ENCODE measurements at regions not wholly inside any gene's neighbourhood (a gene's known extent, or its start where the extent isn't known, plus 50 kb on each side); places are given as distances from the start of the nearest gene placed in this dataset.

DNA sequence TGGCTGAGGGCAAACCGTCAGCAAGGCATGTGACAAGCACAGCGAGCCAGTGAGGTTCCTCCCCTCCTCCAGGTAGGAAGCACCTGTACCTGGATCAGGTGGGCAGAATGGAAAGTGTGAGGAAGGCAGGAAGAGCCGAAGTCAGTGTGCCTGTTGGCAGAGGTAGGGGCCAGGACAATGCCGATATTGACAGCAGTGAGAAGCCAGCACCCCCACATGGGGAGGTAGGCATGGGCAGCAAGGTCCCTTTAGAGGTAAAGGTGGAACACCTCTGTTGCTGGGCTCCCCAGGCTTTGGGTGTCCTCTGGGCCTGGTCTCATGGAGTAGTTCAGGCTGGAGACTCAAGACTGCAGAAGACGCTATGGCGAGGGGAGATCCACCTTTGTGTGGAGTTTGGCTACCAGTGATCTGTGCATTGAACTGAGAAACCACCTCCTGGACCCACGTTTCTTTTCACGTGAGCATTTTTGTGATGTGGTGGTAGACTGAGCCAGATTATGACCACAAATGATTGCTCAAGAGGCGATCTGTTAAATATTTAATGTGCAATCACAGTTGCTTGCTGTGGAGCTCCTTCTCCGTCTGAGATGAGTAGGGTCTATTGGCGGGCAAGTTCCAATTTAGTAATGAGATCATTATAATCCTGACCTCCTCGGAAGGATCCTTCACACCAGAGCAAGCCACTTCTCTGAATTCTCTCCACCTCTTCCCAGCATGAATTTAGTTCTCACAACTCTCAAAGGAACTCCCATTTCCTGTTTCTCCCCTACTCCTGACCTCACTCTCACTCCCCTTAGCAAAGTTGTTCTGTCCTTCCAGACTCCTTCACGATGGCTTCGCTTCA is 174.8 kb downstream of the CDH26 start:
- no peaks in the 10 kb centered on the region for H4K20me1 ChIP-seq (ENCODE audit: insufficient read depth, low read length)
- H3K9me3 ChIP-seq (ENCODE audit: insufficient read depth, low read depth, low read length): no peaks in the 10 kb centered on the region
- peaks cover 13% of the 10 kb centered on the region for H3K4me1 Mint-ChIP-seq (ENCODE audit: low read depth, unreplicated experiment)
- H3K4me2 ChIP-seq (ENCODE audit: low read length): no peak overlapping the region
- H3K36me3 Mint-ChIP-seq (ENCODE audit: low read depth, unreplicated experiment): no peaks in the 10 kb centered on the region
- H3K27me3 Mint-ChIP-seq (ENCODE audit: low read depth, unreplicated experiment): peaks cover 2% of the 10 kb centered on the region
- no peak overlapping the region for H3K4me3 ChIP-seq (ENCODE audit: insufficient read depth, low read depth, low read length)
- no peaks in the 10 kb centered on the region for H3K36me3 ChIP-seq (ENCODE audit: insufficient read depth, low read length)
- H3K79me2 ChIP-seq (ENCODE audit: insufficient read depth, low read length): no peaks in the 10 kb centered on the region
- H3K27ac Mint-ChIP-seq (ENCODE audit: unreplicated experiment): no peak overlapping the region
- peaks cover 4% of the 10 kb centered on the region for H3K9me3 Mint-ChIP-seq (ENCODE audit: unreplicated experiment)
- no peak overlapping the region for H3K9ac ChIP-seq (ENCODE audit: low read length)
- no peaks in the 10 kb centered on the region for H3K27me3 ChIP-seq (ENCODE audit: insufficient read depth, low read length)
- H3K4me1 ChIP-seq (ENCODE audit: insufficient read depth, low read length): no peaks in the 10 kb centered on the region
- no peak for FAIRE-seq
- no peak overlapping the region for H2AFZ ChIP-seq (ENCODE audit: low read depth, low read length)
- H3K27ac ChIP-seq (ENCODE audit: low read depth, low read length): no peak overlapping the region
- no peak for DNase-seq (ENCODE audit: low read depth)
- H3K4me3 Mint-ChIP-seq (ENCODE audit: unreplicated experiment): no peak overlapping the region
- TF ChIP-seq EZH2 (IDR thresholded peaks at IDR 0.05; ENCODE audit: insufficient read depth, low read length): no peak
- TF ChIP-seq CTCF (IDR thresholded peaks at IDR 0.05; ENCODE audit: insufficient read depth, low read depth, low read length): no peak

DNA sequence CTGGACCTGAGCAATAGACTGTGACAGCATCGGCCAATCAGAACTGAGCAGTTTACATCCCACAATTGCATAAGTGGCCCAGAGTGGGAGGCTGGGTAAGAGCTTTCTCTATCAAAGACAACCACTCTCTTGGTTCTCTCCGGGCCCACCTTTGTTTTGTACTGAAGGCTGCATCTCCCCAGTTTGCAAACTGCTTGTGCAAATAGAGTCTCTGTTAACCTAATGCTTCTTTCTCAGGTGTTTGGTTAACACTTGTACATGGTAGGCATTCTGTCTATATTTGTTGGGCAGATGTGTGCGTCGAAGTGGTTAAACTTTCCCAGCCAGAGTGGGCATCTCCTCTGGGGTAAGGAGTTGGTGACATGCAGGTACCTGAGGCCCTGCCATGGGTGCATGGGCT is 177.1 kb downstream of the CDH26 start:
- H4K20me1 ChIP-seq (ENCODE audit: insufficient read depth, low read length): no peaks in the 10 kb centered on the region
- no peak overlapping the region for H3K27ac ChIP-seq (ENCODE audit: low read depth, low read length)
- no peak overlapping the region for H3K9ac ChIP-seq (ENCODE audit: low read length)
- H3K4me3 ChIP-seq (ENCODE audit: insufficient read depth, low read depth, low read length): no peak overlapping the region
- Mint-ChIP-seq H3K36me3 (ENCODE audit: low read depth, unreplicated experiment) (no peaks in the 10 kb centered on the region), H3K4me1 (ENCODE audit: low read depth, unreplicated experiment) (peaks cover 13% of the 10 kb centered on the region), H3K27me3 (ENCODE audit: low read depth, unreplicated experiment) (peaks cover 8% of the 10 kb centered on the region), H3K4me3 (ENCODE audit: unreplicated experiment) (no peak overlapping the region), H3K9me3 (ENCODE audit: unreplicated experiment) (peaks cover 2% of the 10 kb centered on the region), H3K27ac (ENCODE audit: unreplicated experiment) (no peak overlapping the region)
- no peak for DNase-seq (ENCODE audit: low read depth)
- H3K79me2 ChIP-seq (ENCODE audit: insufficient read depth, low read length): no peaks in the 10 kb centered on the region
- H2AFZ ChIP-seq (ENCODE audit: low read depth, low read length): no peak overlapping the region
- no peak overlapping the region for H3K4me2 ChIP-seq (ENCODE audit: low read length)
- no peak for FAIRE-seq
- no peaks in the 10 kb centered on the region for H3K36me3 ChIP-seq (ENCODE audit: insufficient read depth, low read length)
- no peaks in the 10 kb centered on the region for H3K9me3 ChIP-seq (ENCODE audit: insufficient read depth, low read depth, low read length)
- no peaks in the 10 kb centered on the region for H3K4me1 ChIP-seq (ENCODE audit: insufficient read depth, low read length)
- no peaks in the 10 kb centered on the region for H3K27me3 ChIP-seq (ENCODE audit: insufficient read depth, low read length)
- TF ChIP-seq EZH2 (IDR thresholded peaks at IDR 0.05; ENCODE audit: insufficient read depth, low read length) (no peak), CTCF (IDR thresholded peaks at IDR 0.05; ENCODE audit: insufficient read depth, low read depth, low read length) (no peak)

All from astrocyte (in vitro differentiated cells and primary cell).